MM.1S (cell line): ENCODE measurements at regions not wholly inside any gene's neighbourhood (a gene's known extent, or its start where the extent isn't known, plus 50 kb on each side); places are given as distances from the start of the nearest gene placed in this dataset.

Experiments
- DNase-seq: peaks from one replicate; pipeline ENCODE4 v3.0.0-alpha.2; 2015
- H2AFZ ChIP-seq: fragments of 300-600 bp; sonication (generic); 2 replicates; pipeline ENCODE4 v1.6.0; 2016; ENCODE audit warnings: antibody characterized with exemption, low read length
- H3F3A ChIP-seq: fragments of 300-600 bp; sonication (generic); 2 replicates; pipeline ENCODE4 v1.6.1; 2016; ENCODE audit warnings: mild to moderate bottlenecking, antibody characterized with exemption, low read length, moderate library complexity, mixed read lengths; ENCODE audit not compliant: insufficient read depth
- H3K27ac ChIP-seq: fragments of 300-600 bp; sonication (generic); 2 replicates; pipeline ENCODE4 v1.5.1; 2016; ENCODE audit warnings: mild to moderate bottlenecking, low read length
- H3K27me3 ChIP-seq: fragments of 300-600 bp; sonication (generic); replicated peaks from 2 replicates; pipeline ENCODE4 v1.6.0; 2016; ENCODE audit warnings: low read length; ENCODE audit not compliant: insufficient read depth
- H3K36me3 ChIP-seq: fragments of 300-600 bp; sonication (generic); replicated peaks from 2 replicates; pipeline ENCODE4 v1.6.1; 2016; ENCODE audit warnings: mild to moderate bottlenecking, low read length, mixed read lengths; ENCODE audit not compliant: insufficient read depth
- H3K4me1 ChIP-seq: fragments of 300-600 bp; sonication (generic); 2 replicates; pipeline ENCODE4 v1.6.1; 2016; ENCODE audit warnings: low read length, mixed read lengths
- H3K4me2 ChIP-seq: fragments of 300-600 bp; sonication (generic); 2 replicates; pipeline ENCODE4 v1.6.0; 2016; ENCODE audit warnings: low read depth, low read length
- H3K4me3 ChIP-seq: fragments of 300-600 bp; sonication (generic); 2 replicates; pipeline ENCODE4 v1.5.1; 2016; ENCODE audit warnings: low read length, mixed read lengths
- H3K79me2 ChIP-seq: fragments of 300-600 bp; sonication (generic); 2 replicates; pipeline ENCODE4 v1.6.1; 2016; ENCODE audit warnings: mixed run types, low read length, mixed read lengths
- H3K9ac ChIP-seq: fragments of 300-600 bp; sonication (generic); 2 replicates; pipeline ENCODE4 v1.6.1; 2016; ENCODE audit warnings: low read length, mixed read lengths
- H3K9me2 ChIP-seq: fragments of 300-600 bp; sonication (generic); replicated peaks from 2 replicates; pipeline ENCODE4 v1.6.1; 2016; ENCODE audit warnings: mild to moderate bottlenecking, low read length, mixed read lengths; ENCODE audit not compliant: insufficient read depth
- H3K9me3 ChIP-seq: fragments of 300-600 bp; sonication (generic); replicated peaks from 2 replicates; pipeline ENCODE4 v1.6.1; 2016; ENCODE audit warnings: mild to moderate bottlenecking, low read length, mixed read lengths; ENCODE audit not compliant: insufficient read depth
- H4K20me1 ChIP-seq: fragments of 300-600 bp; sonication (generic); 2 replicates; pipeline ENCODE4 v1.6.1; 2016; ENCODE audit warnings: mild to moderate bottlenecking, low read length, moderate library complexity, mixed read lengths; ENCODE audit not compliant: insufficient read depth
- CTCF ChIP-seq: fragments of 300-600 bp; sonication (generic); IDR thresholded peaks from 2 replicates; pipeline ENCODE4 v1.5.1; 2016; ENCODE audit warnings: antibody characterized with exemption, low read length, mixed read lengths
- EZH2 ChIP-seq: fragments of 300-600 bp; sonication (generic); optimal IDR thresholded peaks from 2 replicates; pipeline ENCODE3; 2017; ENCODE audit warnings: low read depth, mild to moderate bottlenecking, antibody characterized with exemption, low read length, mixed read lengths
- EZH2phosphoT487 ChIP-seq: fragments of 300-600 bp; sonication (generic); IDR thresholded peaks from 2 replicates; pipeline ENCODE4 v1.6.1; 2018; ENCODE audit warnings: antibody characterized with exemption, low read length

- H3K9ac ChIP-seq = no peak overlapping the region
- no peak overlapping the region for H2AFZ ChIP-seq
- no peaks in the 10 kb centered on the region for H3K4me1 ChIP-seq
- H3K4me2 ChIP-seq = no peak overlapping the region
- no peaks in the 10 kb centered on the region for H3K79me2 ChIP-seq
- H3K9me3 ChIP-seq = no peaks in the 10 kb centered on the region
- H3K9me2 ChIP-seq = no peaks in the 10 kb centered on the region
- DNase-seq = no peak
- no peaks in the 10 kb centered on the region for H3F3A ChIP-seq
- no peaks in the 10 kb centered on the region for H3K36me3 ChIP-seq
- H4K20me1 ChIP-seq = no peaks in the 10 kb centered on the region
- no peak overlapping the region for H3K27ac ChIP-seq
- H3K4me3 ChIP-seq = no peak overlapping the region
- H3K27me3 ChIP-seq = no peaks in the 10 kb centered on the region
- TF ChIP-seq CTCF = no peak
- no peak for TF ChIP-seq EZH2
- TF ChIP-seq EZH2phosphoT487 = no peak
These were observed 1021.9 kb upstream of the CDH2 start for GRCh38 chr18:29198834-29199233.

- H3K27ac ChIP-seq = no peak overlapping the region
- H3K9me3 ChIP-seq = no peaks in the 10 kb centered on the region
- no peak overlapping the region for H3K4me3 ChIP-seq
- H3F3A ChIP-seq = no peaks in the 10 kb centered on the region
- no peaks in the 10 kb centered on the region for H3K4me1 ChIP-seq
- H4K20me1 ChIP-seq = no peaks in the 10 kb centered on the region
- H3K9me2 ChIP-seq = no peaks in the 10 kb centered on the region
- no peak overlapping the region for H3K4me2 ChIP-seq
- no peaks in the 10 kb centered on the region for H3K79me2 ChIP-seq
- H3K36me3 ChIP-seq = no peaks in the 10 kb centered on the region
- DNase-seq = no peak
- no peak for TF ChIP-seq EZH2
- TF ChIP-seq EZH2phosphoT487 = no peak
- TF ChIP-seq CTCF = no peak
- no peak overlapping the region for H3K9ac ChIP-seq
- H3K27me3 ChIP-seq = no peaks in the 10 kb centered on the region
- H2AFZ ChIP-seq = no peak overlapping the region
These were observed 1019.4 kb upstream of the CDH2 start for GRCh38 chr18:29196307-29196706.

- H3K9me3 ChIP-seq = no peaks in the 10 kb centered on the region
- H2AFZ ChIP-seq = no peak overlapping the region
- H3K4me1 ChIP-seq = no peaks in the 10 kb centered on the region
- no peak overlapping the region for H3K27ac ChIP-seq
- H3K79me2 ChIP-seq = no peaks in the 10 kb centered on the region
- DNase-seq = no peak
- no peaks in the 10 kb centered on the region for H3F3A ChIP-seq
- TF ChIP-seq EZH2 (no peak), CTCF (peak; percentile 16; the same call in 1 of the 2 replicates)
- H3K9me2 ChIP-seq = no peaks in the 10 kb centered on the region
- no peaks in the 10 kb centered on the region for H3K27me3 ChIP-seq
- no peak overlapping the region for H3K4me3 ChIP-seq
- no peak overlapping the region for H3K9ac ChIP-seq
- H3K36me3 ChIP-seq = no peaks in the 10 kb centered on the region
- H4K20me1 ChIP-seq = no peaks in the 10 kb centered on the region
- no peak overlapping the region for H3K4me2 ChIP-seq
These were observed 1014.3 kb upstream of the CDH2 start for GRCh38 chr18:29191263-29191662.
